Iris pigment epithelial cell (primary cell): ENCODE measurements at regions not wholly inside any gene's neighbourhood (a gene's known extent, or its start where the extent isn't known, plus 50 kb on each side); places are given as distances from the start of the nearest gene placed in this dataset.
A peak's percentile ranks its signal among the peaks of the same experiment; 100 is the strongest.
"Not testable (repeated sequence)": the region's sequence is repeated elsewhere in the genome, so short reads cannot be mapped to it uniquely, and the experiment has no call there.

Experiments used
- DNase-seq: peaks from one replicate; pipeline ENCODE4 v3.0.0-alpha.2; 2011; ENCODE audit warnings: low read depth

- DNase-seq: no peak
Measured at GRCh38 chr1:112855152-112855828, 100.7 kb downstream of the SLC16A1 start.

DNA sequence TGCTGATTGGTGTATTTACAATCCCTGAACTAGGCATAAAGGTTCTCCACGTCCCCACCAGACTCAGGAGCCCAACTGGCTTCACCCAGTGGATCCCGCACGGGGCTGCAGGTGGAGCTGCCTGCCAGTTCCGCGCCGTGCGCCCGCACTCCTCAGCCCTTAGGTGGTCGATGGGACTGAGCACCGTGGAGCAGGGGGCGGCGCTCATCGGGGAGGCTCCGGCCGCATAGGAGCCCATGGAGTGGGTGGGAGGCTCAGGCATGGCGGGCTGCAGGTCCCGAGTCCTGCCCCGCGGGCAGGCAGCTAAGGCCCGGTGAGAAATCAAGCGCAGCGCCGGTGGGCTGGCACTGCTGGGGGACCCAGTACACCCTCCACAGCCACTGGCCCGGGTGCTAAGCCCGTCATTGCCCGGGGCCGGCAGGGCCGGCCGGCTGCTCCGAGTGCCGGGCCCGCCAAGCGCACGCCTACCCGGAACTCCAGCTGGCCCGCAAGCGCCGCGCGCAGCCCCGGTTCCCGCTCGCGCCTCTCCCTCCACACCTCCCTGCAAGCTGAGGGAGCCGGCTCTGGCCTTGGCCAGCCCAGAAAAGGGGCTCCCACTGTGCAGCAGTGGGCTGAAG lies 101.5 kb downstream of the SLC16A1 start:
- DNase-seq: not testable (repeated sequence)

DNA sequence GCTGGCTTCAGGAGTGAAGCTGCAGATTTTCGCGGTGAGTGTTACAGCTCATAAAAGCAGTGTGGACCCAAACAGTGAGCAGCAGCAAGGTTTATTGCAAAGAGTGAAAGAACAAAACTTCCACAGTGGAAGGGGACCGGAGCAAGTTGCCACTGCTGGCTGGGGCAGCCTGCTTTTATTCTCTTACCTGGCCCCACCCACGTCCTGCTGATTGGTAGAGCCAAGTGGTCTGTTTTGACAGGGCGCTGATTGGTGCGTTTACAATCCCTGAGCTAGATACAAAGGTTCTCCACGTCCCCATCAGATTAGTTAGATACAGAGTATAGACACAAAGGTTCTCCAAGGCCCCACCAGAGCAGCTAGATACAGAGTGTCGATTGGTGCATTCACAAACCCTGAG lies 102.1 kb downstream of the SLC16A1 start:
- not testable (repeated sequence) for DNase-seq

- no peak for DNase-seq
Measured at GRCh38 chr1:112852934-112853333, 103.1 kb downstream of the SLC16A1 start.

DNA sequence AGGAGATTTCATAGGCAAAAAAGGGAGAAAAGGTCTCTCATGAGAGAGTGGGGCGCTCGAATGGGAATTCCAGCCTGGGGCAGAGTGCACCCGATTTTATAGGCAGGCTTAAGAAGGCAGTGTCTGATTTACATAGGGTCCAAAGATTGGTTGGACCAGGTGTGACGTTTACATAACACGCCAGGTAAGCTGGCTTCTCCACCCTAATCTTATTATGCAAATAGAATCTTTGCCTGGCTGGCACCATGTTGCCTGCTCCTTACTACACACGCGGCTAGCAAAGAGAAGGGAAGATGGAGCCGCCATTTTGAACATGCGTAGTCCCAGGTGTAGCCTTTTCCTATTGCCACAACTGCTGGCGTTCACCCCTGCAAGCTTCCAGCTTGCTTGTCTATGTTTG lies 103.7 kb downstream of the SLC16A1 start:
- no peak for DNase-seq

GRCh38 chr1:112850034-112850757 lies 105.8 kb downstream of the SLC16A1 start:
- DNase-seq: no peak

GRCh38 chr1:112849425-112850033 lies 106.5 kb downstream of the SLC16A1 start:
- DNase-seq: peak; percentile 74

DNA sequence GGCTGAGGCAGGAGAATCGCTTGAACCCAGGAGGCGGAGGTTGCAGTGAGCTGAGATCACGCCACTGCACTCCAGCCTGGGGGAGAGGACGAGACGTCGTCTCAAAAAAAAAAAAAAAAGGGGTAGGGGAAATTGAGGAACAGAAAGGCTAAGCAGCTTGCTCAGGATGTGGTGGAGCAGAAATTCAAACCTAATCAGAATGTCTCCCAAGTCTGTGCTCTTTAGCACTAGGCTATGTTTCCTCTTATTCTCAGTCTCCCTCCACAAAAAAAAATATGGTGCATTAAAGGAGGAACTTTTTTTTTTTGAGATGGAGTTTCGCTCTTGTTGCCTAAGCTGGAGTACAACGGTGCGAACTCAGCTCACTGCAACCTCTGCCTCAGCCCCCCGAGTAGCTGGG lies 114.2 kb downstream of the SLC16A1 start:
- no peak for DNase-seq

DNA sequence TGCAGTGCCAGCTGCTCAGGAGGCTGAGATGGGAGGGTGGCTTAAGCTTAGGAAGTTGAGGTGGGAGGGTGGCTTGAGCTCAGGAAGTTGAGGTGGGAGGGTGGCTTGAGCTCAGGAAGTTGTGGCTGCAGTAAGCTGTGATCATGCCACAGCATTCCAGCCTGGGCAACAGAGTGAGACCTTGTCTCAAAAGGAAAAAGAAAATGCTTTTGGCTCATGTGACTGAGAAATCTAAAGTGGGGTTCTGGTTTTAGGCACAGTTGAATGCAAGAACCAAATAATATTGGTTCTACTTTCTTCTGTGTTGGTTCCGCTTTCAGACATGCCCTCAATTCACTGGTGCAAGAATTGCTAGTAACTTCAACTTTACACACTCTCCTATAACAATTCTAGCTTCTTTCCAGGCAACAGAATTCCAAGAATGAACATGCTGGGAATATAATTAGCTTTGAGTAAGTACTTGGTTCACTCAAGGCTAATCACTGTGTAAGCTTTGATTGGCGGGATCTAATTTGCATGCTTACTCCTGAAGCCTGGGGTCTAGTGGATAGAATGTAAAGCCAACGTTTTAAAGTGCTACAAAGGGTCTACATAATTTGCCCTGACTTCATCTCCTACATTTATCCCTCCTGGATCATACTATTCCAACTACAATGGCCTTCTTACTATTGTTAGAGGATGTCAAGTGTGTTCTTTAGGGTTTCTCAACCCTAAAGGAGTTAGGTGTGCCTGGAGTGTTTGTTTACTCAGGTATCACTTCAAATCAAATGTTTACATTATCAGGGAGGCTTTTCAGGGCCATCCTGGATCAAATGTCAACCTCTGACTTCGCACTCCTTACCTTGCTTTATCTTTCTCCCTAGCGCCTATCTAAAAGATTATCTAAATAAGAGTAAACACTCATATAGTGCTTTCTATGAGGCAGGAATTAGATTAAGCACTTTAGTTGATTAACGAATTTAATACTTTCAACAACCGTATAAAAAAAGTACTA lies 115.1 kb downstream of the SLC16A1 start:
- DNase-seq: no peak

- no peak for DNase-seq
Measured at GRCh38 chr1:112836642-112837041, 119.4 kb downstream of the SLC16A1 start.

DNA sequence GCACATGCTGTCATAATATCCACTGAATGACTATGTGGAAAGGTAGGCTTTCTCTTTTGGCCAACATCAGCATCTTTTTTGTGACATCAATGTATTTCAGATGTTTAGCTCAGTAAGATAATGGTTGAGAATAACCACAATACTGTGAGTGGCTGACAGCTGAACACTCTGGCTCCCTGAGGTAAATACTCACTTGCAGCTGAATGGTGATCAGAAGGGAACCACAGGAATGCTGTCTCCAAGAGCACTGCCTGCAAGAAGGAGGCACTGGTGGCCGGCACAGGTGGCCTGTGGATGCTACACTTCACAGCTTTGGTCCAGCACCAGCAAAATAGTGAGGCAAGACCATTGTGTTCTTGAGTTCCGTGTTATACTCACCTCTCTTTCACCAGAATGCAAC lies 118.7 kb upstream of the PPM1J start:
- no peak for DNase-seq

GRCh38 chr1:112832259-112832658 lies 117.1 kb upstream of the PPM1J start:
- DNase-seq: not testable (repeated sequence)

GRCh38 chr1:112829691-112830090 lies 114.6 kb upstream of the PPM1J start:
- not testable (repeated sequence) for DNase-seq

DNA sequence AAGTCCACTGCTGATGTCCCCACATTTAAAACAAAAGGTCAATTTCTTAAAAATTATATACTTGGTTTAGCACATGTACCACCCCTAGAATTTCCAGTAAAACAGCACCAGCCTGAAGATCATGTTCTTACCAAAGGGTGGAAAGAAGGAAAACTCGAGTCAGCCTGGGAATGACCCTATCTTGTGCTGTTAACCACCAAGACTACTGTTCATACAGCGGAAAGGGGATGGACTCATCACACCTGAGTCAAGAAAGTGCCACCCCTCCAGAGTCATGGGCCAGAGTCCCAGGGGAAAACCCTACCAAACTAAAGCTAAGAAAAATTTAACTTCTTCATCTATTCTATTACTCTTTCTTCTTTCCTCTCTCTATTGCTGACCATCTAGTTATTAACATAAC lies 113.6 kb upstream of the PPM1J start:
- DNase-seq: no peak

DNA sequence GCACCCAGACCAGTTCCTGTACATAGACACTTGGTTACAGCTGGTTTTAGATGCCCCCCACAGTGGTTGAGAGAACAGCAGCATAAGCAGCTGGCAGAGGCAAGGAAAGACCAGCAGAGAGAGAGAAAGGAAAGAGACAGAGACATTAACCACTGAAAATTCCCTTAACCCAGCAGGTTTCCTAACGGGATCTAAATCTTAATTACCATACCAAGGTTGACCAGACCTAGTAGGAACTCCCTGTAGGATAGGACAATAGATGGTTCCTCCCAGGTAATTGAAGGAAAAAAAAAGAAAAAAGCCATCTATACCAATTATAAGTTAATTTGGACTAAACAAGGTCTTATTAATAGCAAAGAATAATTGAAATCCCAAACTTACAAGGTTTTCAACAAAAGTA lies 112.3 kb upstream of the PPM1J start:
- not testable (repeated sequence) for DNase-seq

- no peak for DNase-seq
Measured at GRCh38 chr1:112826217-112826944, 111.2 kb upstream of the PPM1J start.

DNA sequence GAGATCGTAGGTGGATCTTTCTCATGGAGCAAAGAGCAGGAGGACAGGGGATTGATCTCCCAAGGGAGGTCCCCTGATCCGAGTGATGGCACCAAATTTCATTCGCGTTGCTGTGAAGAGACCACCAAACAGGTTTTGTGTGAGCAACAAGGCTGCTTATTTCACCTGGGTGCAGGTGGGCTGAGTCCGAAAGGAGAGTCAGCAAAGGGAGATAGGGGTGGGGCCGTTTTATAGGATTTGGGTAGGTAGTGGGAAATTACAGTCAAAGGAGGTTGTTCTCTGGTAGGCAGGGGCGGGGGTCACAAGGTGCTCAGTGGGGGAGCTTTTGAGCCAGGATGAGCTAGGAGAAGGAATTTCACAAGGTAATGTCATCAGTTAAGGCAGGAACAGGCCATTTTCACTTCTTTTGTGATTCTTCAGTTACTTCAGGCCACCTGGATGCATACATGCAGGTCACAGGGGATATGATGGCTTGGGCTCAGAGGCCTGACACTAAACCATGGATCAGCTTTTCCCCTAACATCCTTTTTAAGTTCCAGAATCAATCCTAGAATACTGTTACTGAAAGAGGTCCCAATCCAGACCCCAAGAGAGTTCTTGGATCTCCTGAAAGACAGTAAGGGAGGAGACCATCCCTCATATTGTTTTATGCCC lies 110.6 kb upstream of the PPM1J start:
- DNase-seq: not testable (repeated sequence)

GRCh38 chr1:112825075-112825474 lies 109.9 kb upstream of the PPM1J start:
- DNase-seq: not testable (repeated sequence)

- DNase-seq: not testable (repeated sequence)
Measured at GRCh38 chr1:112821307-112822063, 106.4 kb upstream of the PPM1J start.
